ENCODE measurements at regions not wholly inside any gene's neighbourhood (a gene's known extent, or its start where the extent isn't known, plus 50 kb on each side); places are given as distances from the start of the nearest gene placed in this dataset.

- no peak for DNase-seq (ENCODE audit: low read depth, low spot score)
Measured at GRCh38 chr6:142500250-142500786, 198.5 kb downstream of the ADGRG6 start.

GRCh38 chr6:142501795-142502194 is 200.0 kb downstream of the ADGRG6 start:
- H3K4me3 ChIP-seq (ENCODE audit: low read depth, low read length): no peak overlapping the region
- DNase-seq (ENCODE audit: low read depth, low spot score): no peak
- in situ Hi-C loops (cut with HindIII; ENCODE audit: low sequenced_read_pairs): no loop called here
- no peak for TF ChIP-seq CTCF (IDR thresholded peaks at IDR 0.05; ENCODE audit: low read depth, low read length)

More at GRCh38 chr6:142500250-142500786, 198.5 kb downstream of the ADGRG6 start:
- in situ Hi-C loops (cut with HindIII; ENCODE audit: low sequenced_read_pairs): no loop called here
- H3K4me3 ChIP-seq (ENCODE audit: low read depth, low read length): no peak overlapping the region
- no peak for TF ChIP-seq CTCF (IDR thresholded peaks at IDR 0.05; ENCODE audit: low read depth, low read length)

GRCh38 chr6:142507065-142507464 is 205.3 kb downstream of the ADGRG6 start:
- in situ Hi-C loops (cut with HindIII; ENCODE audit: low sequenced_read_pairs): no loop called here
- no peak for TF ChIP-seq CTCF (IDR thresholded peaks at IDR 0.05; ENCODE audit: low read depth, low read length)
- H3K4me3 ChIP-seq (ENCODE audit: low read depth, low read length): no peak overlapping the region
- no peak for DNase-seq (ENCODE audit: low read depth, low spot score)

GRCh38 chr6:142510211-142510610 is 208.4 kb downstream of the ADGRG6 start:
- no peak for TF ChIP-seq CTCF (IDR thresholded peaks at IDR 0.05; ENCODE audit: low read depth, low read length)
- in situ Hi-C loops (cut with HindIII; ENCODE audit: low sequenced_read_pairs): no loop called here
- H3K4me3 ChIP-seq (ENCODE audit: low read depth, low read length): no peak overlapping the region
- no peak for DNase-seq (ENCODE audit: low read depth, low spot score)

GRCh38 chr6:142518126-142518525 is 216.3 kb downstream of the ADGRG6 start:
- no peak overlapping the region for H3K4me3 ChIP-seq (ENCODE audit: low read depth, low read length)
- in situ Hi-C loops (cut with HindIII; ENCODE audit: low sequenced_read_pairs): no loop called here
- no peak for TF ChIP-seq CTCF (IDR thresholded peaks at IDR 0.05; ENCODE audit: low read depth, low read length)
- no peak for DNase-seq (ENCODE audit: low read depth, low spot score)

- H3K4me3 ChIP-seq (ENCODE audit: low read depth, low read length): no peak overlapping the region
- DNase-seq (ENCODE audit: low read depth, low spot score): no peak
- no peak for TF ChIP-seq CTCF (IDR thresholded peaks at IDR 0.05; ENCODE audit: low read depth, low read length)
- in situ Hi-C loops (cut with HindIII; ENCODE audit: low sequenced_read_pairs): no loop called here
Measured at GRCh38 chr6:142518761-142519160, 217.0 kb downstream of the ADGRG6 start.

GRCh38 chr6:142521791-142522190 is 220.0 kb downstream of the ADGRG6 start:
- no peak overlapping the region for H3K4me3 ChIP-seq (ENCODE audit: low read depth, low read length)
- no peak for TF ChIP-seq CTCF (IDR thresholded peaks at IDR 0.05; ENCODE audit: low read depth, low read length)
- in situ Hi-C loops (cut with HindIII; ENCODE audit: low sequenced_read_pairs): no loop called here
- no peak for DNase-seq (ENCODE audit: low read depth, low spot score)
